Hematopoietic multipotent progenitor cell treated with erythropoietin and hydrocortisone succinate and interleukin-3 and kit ligand, for 15 days (in vitro differentiated cells): ENCODE measurements at regions not wholly inside any gene's neighbourhood (a gene's known extent, or its start where the extent isn't known, plus 50 kb on each side); places are given as distances from the start of the nearest gene placed in this dataset.

Experiments
- DNase-seq: peaks from one replicate; pipeline ENCODE4 v3.0.0-alpha.2; 2015; ENCODE audit warnings: low spot score

DNA sequence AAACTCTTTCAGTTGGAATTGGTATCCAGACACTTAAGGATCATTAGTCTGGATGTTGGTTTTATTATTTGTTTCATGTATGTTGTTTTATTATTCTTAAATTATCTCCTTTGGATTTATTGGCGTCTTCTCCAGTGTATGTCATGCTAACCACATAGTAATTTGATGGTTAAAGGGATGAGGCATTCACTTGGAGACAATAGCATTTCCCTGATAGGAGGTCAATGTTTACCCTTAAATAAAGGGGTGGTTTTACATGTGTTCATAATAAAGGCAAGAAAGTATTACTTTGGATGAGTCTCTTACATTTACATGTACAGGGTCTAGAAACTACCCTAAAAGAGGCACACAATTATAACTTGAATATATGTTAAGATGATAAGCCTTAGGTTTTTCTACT lies 51.2 kb upstream of the RNF144B start:
- DNase-seq: no peak

- DNase-seq: no peak
These were observed 52.9 kb upstream of the RNF144B start for GRCh38 chr6:18334251-18334650.

DNA sequence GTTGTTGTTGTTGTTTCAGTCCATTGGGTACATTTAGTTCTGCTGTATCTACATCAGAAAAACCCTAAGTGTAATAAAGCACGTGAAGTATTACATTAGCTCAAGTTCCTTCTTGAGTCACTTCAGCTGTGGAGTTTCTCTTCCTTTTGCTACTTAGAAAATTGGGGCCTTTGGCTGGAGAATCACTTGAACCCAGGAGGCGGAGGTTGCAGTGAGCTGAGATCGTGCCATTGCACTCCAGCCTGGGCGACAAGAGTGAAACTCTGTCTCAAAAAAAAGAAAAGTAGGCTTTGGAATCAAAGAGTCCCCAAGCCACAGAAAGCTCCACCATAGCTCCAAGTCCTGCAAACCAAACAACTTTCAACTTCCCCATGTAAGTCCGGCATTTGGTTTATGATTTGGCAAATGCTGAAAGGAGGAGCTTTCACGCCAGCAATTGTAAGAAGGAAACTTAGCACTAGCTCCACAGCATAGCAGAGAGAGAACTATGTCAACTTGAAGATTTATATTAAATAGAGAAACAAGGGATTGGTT lies 56.5 kb upstream of the RNF144B start:
- no peak for DNase-seq

DNA sequence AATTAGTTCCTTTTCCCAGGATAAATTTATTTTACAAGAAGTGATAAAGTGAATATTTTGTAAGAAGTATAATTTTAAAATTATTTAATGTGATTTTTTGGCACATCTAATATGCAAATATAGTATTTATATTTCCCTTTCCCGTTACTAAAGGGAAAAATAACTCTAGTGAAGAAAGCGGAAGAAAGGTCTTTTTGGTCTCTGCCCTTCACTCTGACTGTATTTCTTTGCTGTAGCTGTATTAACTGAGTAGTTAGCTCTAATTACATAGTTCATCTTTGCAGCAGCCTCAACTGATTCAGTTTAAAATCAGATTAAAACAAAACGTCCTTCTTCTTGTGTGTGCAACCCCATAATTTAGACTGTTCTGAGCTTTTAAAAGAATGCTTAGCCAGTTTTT lies 57.4 kb upstream of the RNF144B start:
- DNase-seq: no peak

GRCh38 chr6:18328540-18328939 lies 58.6 kb upstream of the RNF144B start:
- no peak for DNase-seq

DNA sequence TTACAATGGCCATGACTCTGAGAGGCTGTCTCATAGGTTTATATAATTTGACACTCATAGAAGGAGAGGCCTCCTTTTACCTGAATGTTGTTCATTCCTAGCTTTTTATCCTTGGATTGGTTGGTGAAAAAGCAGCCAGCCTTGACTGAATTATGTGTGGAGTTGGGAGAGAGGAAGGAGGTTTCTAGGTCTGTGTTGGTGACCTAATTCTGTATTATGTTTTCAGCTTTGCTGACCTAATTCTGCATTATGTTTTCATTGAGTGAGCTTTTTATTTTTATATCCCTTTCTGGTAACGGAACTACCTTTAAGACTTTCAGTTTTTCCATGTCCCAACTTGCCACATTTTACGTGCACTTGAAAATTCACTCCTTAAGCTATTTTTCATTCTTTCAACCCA lies 59.1 kb upstream of the RNF144B start:
- DNase-seq: no peak

- DNase-seq: no peak
These were observed 59.5 kb upstream of the RNF144B start for GRCh38 chr6:18327626-18328025.

DNA sequence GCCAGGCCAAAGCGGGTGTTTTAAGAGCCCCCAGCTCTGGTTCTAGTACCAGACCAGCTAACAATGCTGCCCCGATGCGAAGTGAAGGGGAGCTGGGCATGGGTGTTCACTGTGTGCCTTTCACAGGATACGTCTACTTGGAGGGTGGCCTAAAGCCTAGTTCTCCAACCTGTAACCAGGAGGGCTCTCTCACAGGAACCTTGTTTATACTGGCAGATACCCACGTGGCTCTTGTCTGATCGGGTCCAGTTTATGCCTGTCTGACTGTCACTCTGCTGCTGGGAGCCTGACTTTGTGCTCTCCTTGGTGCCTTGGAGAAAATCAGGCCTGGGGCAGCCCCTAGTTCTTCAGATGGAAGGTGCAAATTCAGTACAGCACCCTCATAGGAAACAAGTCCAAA lies 60.2 kb upstream of the RNF144B start:
- DNase-seq: no peak

DNA sequence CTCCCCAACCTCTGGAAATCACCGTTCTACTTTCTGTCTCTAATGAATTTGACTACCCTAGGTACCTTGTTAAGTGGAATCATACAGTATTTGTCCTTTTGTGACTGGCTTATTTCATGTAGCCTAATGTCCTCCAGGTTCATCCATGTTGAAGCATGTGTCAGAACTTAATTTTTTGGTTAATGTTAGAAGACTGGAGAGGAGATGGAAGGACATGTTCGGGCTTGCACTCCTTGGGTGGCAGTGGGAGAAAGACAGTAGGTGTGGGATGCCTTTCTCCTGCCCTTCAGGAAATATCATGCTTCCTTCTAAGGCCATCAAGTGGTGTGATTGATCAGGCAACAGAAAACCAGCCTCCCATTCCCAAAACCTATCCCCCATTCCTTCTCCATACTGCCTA lies 61.1 kb upstream of the RNF144B start:
- no peak for DNase-seq

DNA sequence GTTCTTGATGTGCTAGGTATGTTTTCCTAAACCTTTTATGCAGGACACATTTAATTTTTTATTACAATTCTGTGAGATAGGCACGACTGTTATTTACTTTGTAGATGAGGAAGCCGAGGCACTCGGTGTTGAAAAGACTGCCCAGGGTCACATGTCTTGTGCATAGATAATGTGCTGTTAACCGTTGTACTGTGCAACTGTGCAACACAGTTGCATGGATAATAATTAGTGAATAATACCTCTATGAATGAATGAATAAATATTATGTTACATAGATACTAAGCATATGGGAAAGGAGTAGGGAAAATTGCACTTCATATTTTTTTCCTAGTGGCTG lies 60.3 kb upstream of the DEK start:
- no peak for DNase-seq

DNA sequence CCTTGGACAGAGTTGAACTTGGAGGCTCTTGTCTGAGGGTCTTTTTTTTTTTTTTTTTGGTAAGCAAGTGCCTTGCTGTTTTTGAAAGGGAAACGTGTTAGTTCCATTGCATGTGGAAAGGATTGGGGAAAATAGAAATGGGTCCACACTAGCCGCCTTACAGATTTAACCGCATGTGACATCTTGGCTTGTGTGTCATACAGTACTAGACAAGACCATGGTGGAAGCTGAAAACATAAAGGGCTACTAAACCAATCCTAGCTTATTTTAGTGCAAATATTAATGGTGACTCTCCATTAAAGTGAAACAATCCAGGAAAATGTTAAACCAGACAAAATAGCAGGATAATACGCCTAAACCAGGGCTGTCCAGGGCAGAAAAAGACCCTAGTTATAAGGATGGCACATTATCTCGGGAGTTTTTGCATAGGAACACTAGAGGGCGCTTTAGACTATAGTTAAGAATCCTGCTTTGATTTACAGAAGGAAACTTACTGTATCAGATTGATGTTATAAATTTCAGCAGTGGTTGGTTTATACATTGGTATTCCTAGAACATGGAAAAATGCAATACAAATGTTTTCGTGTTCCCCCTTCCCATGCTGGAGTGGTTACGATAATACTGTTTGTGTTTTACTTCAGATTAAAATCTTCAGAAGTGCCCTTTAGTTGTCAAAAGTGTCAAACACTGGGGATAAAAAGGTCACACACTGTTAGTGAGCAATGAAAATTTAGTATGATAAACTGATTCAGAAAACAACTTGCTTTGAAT lies 59.8 kb upstream of the DEK start:
- DNase-seq: peak; percentile 53

- no peak for DNase-seq
These were observed 53.5 kb upstream of the DEK start for GRCh38 chr6:18317850-18318249.

DNA sequence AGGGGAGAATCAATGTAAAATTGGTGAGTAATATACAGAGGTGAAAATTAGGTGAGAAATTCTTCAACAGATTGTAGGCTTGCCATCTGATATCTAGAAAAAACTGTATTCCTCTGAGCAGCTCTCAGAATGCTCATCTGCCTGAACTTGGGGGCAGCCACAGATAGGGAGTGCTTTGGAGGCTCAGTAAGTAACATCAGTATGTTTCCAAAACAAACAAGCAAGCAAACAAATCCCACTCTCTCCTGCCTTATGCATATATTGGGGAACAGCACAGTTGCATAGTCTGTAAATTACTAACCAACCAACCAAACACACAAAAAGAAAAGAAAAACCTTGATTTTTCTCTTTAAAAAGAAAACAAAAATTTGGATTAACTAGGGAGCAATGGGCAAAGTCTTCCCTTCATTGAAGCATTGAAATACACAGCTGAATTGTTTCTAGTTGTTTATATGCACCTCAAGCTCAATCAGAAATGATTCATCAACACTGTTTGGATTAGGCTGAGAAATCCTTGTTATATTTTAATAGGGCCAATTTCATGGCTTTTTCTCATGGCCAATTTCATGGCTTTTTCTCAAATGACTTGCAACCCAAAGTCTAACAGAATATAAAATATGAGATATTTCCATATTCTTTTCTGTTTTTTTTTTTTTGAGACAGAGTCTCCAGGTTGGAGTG lies 50.1 kb upstream of the DEK start:
- DNase-seq: no peak
